Stimulated activated naive CD8-positive, alpha-beta T cell treated with anti-CD3 and anti-CD28 coated beads, Interleukin-15, amount 100 ng/mL, for 72 hours (primary cell): ENCODE measurements at regions not wholly inside any gene's neighbourhood (a gene's known extent, or its start where the extent isn't known, plus 50 kb on each side); places are given as distances from the start of the nearest gene placed in this dataset.
A peak's percentile ranks its signal among the peaks of the same experiment; 100 is the strongest.
"Not testable (repeated sequence)": the region's sequence is repeated elsewhere in the genome, so short reads cannot be mapped to it uniquely, and the experiment has no call there.

Source experiments
- ATAC-seq: fragments of 150-1000 bp; cut with Tn5 transposase; 2 replicates; pipeline ENCODE4 v1.10.0; 2021; ENCODE audit warnings: mild to moderate bottlenecking, moderate library complexity
- DNase-seq, 2 donors: peaks; one replicate each; pipeline ENCODE4 v3.0.0; 2021 to 2022
- H3K27ac Mint-ChIP-seq, 2 donors: one replicate each; pipeline ENCODE4 v1.8.0; 2022; ENCODE audit warnings: mild to moderate bottlenecking in 2 of 2, mixed read lengths in 2 of 2, moderate library complexity in 2 of 2
- H3K27me3 Mint-ChIP-seq: one replicate; pipeline ENCODE4 v1.8.0; 2022; ENCODE audit warnings: mixed read lengths
- H3K4me1 Mint-ChIP-seq: one replicate; pipeline ENCODE4 v1.8.0; 2022; ENCODE audit warnings: mild to moderate bottlenecking, mixed read lengths
- H3K4me3 Mint-ChIP-seq, 2 donors: one replicate each; pipeline ENCODE4 v1.8.0; 2022; ENCODE audit warnings: mild to moderate bottlenecking in 2 of 2, mixed read lengths in 2 of 2, moderate library complexity in 1 of 2
- H3K9me3 Mint-ChIP-seq, 2 donors: one replicate each; pipeline ENCODE4 v1.8.0; 2022; ENCODE audit warnings: mixed read lengths in 2 of 2

DNA sequence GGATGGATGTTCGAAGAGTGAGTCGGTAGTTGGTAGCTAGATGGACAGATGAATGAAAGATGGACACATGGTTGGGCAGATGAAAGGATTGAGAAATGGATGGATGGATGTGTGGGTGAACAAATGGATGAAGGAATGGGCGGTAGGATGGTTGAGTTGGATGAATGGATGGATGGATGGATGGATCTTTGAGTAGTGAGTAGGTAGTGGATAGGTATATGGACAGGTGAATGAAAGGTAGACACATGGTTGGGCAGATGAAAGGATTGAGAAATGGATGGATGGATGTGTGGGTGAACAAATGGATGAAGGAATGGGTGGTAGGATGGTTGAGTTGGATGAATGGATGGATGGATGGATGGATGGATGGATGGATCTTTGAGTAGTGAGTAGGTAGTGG lies 97.0 kb upstream of the ADAMTS2 start:
- DNase-seq, ATAC-seq, H3K4me1 Mint-ChIP-seq, H3K27me3 Mint-ChIP-seq, H3K4me3 Mint-ChIP-seq, H3K27ac Mint-ChIP-seq, H3K9me3 Mint-ChIP-seq: not testable (repeated sequence)

DNA sequence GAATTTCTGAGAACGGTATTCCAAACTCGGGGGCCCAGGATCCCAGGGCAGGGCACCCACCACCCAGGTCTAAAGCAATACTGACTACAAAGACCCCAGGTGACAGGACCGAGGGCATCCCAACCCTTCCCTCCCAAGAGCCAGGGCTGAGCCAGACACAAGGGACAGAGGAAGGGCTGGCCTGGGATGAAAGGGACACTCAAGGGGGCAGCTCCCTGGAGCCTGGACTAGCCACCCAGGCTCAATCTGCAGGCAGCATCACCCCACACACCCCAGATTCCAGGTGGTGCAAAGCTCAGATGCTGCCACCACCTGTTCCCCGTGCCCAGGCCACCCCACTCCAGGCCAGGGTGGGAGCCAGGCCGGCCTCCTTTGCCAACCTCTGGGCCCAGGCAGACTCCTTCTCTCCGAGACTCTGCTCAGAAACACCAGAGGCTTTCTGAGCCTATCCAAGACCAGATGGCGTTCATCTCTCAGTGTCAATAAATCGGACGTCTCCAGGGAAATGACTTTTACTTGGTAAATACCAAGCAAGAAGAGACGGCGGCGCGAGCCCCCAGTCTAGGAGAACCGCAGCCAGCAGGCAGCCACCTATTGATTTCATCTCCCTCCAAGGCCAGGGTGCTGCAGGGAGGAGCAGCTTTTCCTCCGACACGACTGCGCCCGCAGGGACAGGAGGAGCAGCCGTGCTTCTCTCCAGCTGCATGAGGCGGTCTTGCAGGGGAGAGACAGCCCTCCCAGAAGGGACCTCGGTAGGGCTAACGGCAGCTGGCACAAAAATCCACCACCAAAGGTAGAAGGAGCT lies 94.1 kb upstream of the ADAMTS2 start:
- no peak for DNase-seq
- no peaks in the 10 kb centered on the region for H3K4me1 Mint-ChIP-seq
- peaks cover 0 to 8% of the 10 kb centered on the region in 2 donors for H3K9me3 Mint-ChIP-seq
- H3K27ac Mint-ChIP-seq: no peak overlapping the region
- ATAC-seq: no peak
- no peaks in the 10 kb centered on the region for H3K27me3 Mint-ChIP-seq
- H3K4me3 Mint-ChIP-seq: no peak overlapping the region

DNA sequence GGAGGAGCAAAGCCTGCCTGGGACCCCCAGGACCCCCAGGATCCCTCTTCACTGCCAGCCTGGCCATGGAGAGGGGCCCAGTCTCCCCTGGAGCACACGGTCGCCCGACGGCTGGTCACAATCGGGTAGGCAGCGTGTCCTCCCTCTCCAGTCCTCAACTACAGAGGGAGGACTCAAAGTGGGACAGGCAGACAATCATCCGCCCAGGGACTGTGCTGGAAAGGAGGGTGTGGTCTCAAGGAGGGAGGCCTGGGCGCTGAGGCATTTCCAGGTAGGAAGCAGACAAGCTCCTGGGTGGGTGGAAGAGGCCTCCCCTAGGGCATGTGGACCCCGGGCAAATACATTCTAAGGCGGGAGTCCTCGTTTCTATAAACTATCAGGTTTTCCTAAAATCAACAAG lies 93.2 kb upstream of the ADAMTS2 start:
- H3K9me3 Mint-ChIP-seq: peaks cover 0 to 8% of the 10 kb centered on the region in 2 donors
- H3K4me3 Mint-ChIP-seq: no peak overlapping the region
- DNase-seq (no peak), ATAC-seq (no peak)
- no peaks in the 10 kb centered on the region for H3K4me1 Mint-ChIP-seq
- H3K27me3 Mint-ChIP-seq: no peaks in the 10 kb centered on the region
- H3K27ac Mint-ChIP-seq: no peak overlapping the region

DNA sequence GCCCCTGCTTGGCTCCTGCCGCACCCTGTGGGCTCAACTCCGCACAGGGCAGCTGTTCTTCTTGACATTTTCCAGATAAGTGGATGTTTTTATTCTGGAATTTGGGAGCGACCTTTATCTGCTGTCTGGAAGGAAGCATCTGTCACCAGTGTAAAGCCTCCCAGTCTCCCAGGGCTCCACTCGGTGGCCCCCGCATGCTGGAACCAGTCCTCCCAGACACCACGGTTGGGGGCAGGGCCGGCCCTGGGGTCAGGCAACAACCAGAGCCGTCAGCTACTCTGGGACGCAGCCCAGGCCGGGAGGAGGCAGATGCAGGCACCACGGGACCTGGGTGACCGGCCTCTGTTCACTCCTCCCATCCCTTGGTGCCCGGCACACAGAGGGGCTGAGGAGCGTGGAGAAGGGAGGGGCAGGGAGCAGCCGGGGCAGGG lies 92.8 kb upstream of the ADAMTS2 start:
- Mint-ChIP-seq H3K27ac (no peak overlapping the region), H3K9me3 (peaks cover 4 to 10% of the 10 kb centered on the region in 2 donors), H3K27me3 (no peaks in the 10 kb centered on the region), H3K4me3 (no peak overlapping the region), H3K4me1 (no peaks in the 10 kb centered on the region)
- ATAC-seq (no peak), DNase-seq (no peak)

DNA sequence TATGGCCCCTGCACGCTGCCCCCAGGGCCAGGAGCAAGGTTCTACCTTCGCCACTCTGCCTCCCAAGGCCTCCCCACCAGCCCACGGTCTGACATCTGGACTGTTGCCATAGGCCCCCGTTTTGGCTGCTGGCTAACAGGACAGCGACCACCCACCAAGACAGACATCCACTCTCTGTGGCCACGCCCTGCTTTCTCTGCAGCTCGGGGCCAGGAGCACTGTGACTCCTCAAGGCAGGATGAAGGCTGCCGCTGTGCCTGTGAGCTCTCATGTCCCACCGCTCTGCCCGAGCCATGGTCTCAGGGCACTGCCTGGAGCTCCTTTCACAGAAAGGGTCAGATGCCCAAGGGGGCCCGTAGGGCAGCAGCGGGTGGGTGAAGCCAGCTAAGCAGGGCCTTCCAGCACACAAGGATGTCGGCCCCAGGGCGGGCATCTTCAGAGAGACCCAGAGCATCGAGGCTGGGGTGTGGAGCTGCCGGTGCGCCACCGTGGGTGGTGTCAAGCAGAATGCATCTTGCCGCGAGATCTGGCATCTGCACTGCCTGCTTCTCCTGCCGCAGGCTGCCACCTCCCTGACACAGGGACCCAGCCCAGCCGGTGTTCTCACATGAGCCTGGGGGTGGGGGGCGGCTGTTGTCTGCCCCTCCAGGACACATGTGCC lies 92.2 kb upstream of the ADAMTS2 start:
- Mint-ChIP-seq H3K9me3 (peaks cover 9 to 10% of the 10 kb centered on the region in 2 donors), H3K27me3 (no peaks in the 10 kb centered on the region), H3K4me1 (no peaks in the 10 kb centered on the region), H3K27ac (no peak overlapping the region), H3K4me3 (no peak overlapping the region)
- DNase-seq: no peak
- no peak for ATAC-seq

DNA sequence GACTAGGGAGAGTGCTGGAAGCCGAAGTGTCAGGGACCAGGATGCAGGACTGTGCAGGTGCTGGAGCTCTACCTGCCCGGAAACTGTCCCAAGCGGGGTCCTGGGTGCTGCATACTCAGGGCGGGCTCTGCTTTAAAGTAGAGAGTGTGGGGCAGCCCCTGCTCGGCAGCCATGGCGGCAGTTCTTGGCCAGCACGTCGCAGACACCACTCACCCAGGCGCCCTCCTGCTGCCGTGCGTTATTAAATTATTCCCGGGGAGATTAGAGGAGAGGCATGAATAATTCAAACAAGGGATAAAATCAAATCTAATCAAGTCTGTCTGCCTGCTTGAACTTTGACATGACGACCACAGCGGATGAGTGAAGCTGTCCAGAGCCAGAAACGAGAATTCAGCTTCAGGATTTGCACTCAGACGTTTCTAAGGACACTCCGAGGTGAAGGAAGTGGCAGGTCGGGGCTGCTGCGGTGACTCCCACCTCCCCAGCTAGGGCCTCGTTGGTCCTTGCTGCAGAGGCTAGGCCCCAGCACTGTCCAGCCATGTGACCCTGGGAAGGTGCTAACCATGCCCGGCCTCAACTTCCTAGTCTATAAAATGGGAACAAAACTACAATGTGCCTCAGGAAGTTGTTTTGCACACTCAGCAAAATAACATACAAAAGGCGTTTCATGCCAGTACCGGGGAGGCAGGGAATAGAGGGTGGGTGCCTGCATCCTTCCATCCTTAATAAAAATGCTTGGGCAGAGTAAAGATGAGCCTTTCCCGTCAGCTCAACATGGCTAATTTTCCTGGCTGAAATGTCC lies 91.3 kb upstream of the ADAMTS2 start:
- DNase-seq (no peak), ATAC-seq (no peak)
- Mint-ChIP-seq H3K27ac (no peak overlapping the region), H3K4me3 (no peak overlapping the region), H3K9me3 (peaks cover 5 to 15% of the 10 kb centered on the region in 2 donors), H3K27me3 (no peaks in the 10 kb centered on the region), H3K4me1 (no peaks in the 10 kb centered on the region)

DNA sequence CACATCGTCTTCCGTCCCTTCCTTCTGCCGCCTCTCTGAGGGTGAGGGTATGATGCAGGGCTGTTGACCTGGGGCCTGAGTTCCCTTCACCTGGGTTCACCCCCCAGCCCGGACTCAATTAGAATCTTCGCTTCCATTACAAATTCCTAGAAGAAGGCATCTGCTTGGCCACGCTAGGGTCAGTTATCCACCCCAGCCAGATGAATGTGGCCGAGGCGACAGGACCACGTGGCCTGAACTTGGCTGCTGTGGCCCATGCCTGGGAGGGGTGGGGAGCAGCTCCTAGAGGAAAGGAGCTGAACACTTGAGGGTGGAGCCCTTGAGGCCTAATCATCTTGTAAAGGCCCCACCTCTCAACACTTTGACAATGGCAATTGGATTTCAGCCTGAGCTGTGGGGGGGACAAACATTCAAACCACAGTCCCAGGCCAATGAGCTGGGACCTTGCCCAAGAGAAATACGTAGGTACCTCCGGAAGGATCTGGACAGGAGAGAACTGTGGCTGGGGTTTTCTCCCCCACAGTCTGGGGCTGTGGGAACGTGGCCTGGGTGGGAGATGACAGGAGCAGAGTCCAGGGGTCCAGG lies 90.6 kb upstream of the ADAMTS2 start:
- Mint-ChIP-seq H3K4me3 (no peak overlapping the region), H3K4me1 (no peaks in the 10 kb centered on the region), H3K9me3 (peaks cover 5 to 15% of the 10 kb centered on the region in 2 donors), H3K27me3 (no peaks in the 10 kb centered on the region), H3K27ac (no peak overlapping the region)
- ATAC-seq (no peak), DNase-seq (no peak)

DNA sequence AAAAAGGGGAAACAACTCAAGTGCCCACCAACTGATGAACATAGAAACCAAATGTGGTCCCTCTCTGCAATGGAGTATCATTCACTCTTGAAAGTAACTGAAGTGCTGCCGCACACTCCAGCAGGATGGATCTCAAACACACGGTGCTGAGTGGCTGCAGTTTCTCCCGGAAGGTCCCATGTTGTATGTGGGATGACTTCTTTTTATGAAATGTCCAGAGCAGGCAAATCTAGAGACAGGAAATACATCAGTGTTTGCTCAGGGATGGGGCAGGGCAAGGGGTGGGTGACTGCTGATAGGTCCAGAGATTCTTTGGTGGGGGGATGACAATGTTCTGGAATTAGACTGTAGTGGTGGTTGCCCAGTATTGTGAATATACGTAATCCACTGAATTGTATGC lies 89.9 kb upstream of the ADAMTS2 start:
- Mint-ChIP-seq H3K27me3 (no peaks in the 10 kb centered on the region), H3K27ac (no peak overlapping the region), H3K9me3 (peaks cover 5 to 15% of the 10 kb centered on the region in 2 donors), H3K4me1 (no peaks in the 10 kb centered on the region), H3K4me3 (no peak overlapping the region)
- ATAC-seq: no peak
- DNase-seq: no peak

DNA sequence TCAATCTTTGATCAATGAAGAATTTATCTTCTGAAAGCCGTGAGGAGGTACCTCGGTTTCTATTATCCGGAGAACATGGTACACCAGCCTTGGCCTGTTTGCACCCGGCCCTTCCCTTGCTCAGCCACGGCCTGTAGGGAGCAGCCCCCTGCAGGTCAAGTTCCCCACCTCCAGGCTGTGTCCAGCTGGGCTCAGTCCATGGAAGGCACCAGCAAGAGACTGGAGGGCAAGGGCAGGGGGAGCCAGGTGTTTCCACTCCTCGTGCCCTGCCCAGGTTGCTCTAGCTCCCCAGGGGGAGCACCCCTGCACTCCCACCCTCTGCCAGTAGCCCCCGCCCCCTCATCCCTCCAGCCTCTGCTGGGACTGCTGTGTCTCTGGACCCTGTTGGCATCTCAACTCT lies 87.3 kb upstream of the ADAMTS2 start:
- Mint-ChIP-seq H3K27ac (no peak overlapping the region), H3K4me3 (no peak overlapping the region), H3K4me1 (no peaks in the 10 kb centered on the region), H3K27me3 (no peaks in the 10 kb centered on the region), H3K9me3 (peaks cover 5 to 15% of the 10 kb centered on the region in 2 donors)
- DNase-seq: no peak
- ATAC-seq: no peak

DNA sequence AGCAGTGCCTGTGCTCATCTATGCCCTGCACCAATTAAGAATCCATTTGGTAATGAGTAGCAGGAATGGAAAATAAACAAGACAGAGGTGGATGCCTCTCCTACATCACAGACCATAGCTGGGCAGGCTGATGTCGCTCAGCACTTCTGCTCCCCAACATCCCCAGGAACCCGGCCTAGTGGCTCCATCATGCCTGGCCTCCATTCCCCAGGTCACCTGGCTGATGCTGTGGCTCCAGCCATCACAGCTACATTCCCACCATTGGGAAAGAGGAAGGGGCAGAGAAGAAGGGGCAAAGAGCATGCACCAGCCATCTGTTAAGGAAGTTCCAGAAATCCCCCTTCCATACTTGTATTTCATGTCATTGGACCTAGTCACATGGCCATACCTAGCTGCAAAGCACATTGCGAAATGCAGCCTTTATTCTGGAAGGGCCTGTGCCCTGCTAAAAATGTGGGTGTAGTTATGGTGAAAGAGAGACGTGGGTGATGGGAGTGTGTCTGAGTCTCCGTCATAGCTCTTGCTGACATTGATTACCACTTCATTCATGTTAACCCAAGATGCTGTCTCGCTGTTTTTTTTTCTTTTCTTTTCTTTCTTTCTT lies 86.1 kb upstream of the ADAMTS2 start:
- no peak overlapping the region for H3K27ac Mint-ChIP-seq
- H3K4me1 Mint-ChIP-seq: no peaks in the 10 kb centered on the region
- H3K27me3 Mint-ChIP-seq: no peaks in the 10 kb centered on the region
- peaks cover 5 to 15% of the 10 kb centered on the region in 2 donors for H3K9me3 Mint-ChIP-seq
- H3K4me3 Mint-ChIP-seq: no peak overlapping the region
- DNase-seq (no peak), ATAC-seq (no peak)

DNA sequence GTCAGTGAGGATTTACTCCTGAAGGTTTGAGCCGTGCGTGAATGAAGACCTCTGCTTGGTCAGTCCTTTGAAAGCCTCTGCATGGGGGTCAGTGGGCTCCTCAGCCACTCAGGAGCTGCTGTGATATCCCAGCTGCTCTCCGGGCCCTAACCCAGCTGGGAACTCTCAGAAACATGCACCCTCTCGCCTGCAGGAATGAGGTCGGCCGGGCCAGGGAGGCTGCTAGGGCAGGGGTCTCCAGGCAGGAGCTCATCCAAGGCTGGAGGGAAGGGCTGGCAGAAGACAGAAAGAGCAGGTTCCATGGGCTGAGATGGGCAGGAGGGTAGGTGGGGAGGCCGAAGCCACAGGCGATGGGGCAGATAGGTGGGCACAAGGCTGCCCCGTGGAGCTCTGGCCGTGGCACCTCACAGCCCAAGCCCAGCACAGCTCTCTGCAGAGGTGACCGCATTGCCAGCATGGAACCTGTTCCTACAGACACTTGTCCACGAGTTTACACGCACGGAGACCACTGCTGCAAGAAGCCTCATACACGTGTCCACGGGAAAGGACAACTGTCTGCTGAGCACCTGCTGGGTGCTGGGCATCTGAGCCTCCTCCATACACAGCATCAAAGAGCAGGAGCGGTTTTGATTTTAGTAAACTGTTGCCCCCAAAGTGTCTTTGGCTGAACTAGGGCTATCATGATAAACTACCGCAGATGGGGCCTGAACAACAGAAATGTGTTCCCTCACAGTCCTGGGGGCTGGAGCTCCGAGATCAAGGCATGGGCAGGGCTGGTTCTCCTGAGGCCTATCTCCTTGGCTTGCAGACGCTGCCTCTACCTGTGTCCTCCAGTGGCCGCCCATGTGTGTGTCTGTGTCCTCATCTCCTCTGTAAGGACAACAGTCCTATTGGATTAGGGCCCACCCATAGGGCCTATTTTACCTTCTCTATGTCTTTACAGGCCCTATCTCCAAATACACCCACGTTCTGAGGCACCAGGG lies 85.2 kb upstream of the ADAMTS2 start:
- no peak for DNase-seq
- Mint-ChIP-seq H3K4me3 (no peak overlapping the region), H3K4me1 (no peaks in the 10 kb centered on the region), H3K27ac (no peak overlapping the region), H3K9me3 (peaks cover 5 to 15% of the 10 kb centered on the region in 2 donors), H3K27me3 (no peaks in the 10 kb centered on the region)
- ATAC-seq: no peak

DNA sequence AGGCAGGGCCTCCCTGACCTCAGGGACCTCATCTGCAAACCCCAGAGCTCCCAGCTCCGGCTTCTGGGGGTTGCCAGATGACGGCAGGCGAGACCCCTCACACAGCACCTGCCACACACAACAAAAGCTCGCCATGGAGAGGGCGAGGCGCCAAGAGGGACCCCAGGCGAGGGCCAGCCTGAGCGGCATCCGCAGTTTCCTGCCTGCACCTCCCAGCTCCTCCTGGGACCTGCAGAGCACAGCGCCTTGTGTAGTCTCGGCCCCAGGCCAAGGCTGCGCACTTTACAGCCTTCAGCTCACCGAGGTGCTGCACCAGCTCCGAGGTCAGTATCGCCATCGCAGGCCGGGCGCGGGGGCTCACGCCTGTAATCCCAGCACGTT lies 82.4 kb upstream of the ADAMTS2 start:
- Mint-ChIP-seq H3K27me3 (peaks cover 6% of the 10 kb centered on the region), H3K27ac (peak overlapping the region in 1 of 2 donors; percentile 59), H3K9me3 (peaks cover 0 to 7% of the 10 kb centered on the region in 2 donors), H3K4me3 (no peak overlapping the region), H3K4me1 (no peaks in the 10 kb centered on the region)
- ATAC-seq (no peak), DNase-seq (no peak)

DNA sequence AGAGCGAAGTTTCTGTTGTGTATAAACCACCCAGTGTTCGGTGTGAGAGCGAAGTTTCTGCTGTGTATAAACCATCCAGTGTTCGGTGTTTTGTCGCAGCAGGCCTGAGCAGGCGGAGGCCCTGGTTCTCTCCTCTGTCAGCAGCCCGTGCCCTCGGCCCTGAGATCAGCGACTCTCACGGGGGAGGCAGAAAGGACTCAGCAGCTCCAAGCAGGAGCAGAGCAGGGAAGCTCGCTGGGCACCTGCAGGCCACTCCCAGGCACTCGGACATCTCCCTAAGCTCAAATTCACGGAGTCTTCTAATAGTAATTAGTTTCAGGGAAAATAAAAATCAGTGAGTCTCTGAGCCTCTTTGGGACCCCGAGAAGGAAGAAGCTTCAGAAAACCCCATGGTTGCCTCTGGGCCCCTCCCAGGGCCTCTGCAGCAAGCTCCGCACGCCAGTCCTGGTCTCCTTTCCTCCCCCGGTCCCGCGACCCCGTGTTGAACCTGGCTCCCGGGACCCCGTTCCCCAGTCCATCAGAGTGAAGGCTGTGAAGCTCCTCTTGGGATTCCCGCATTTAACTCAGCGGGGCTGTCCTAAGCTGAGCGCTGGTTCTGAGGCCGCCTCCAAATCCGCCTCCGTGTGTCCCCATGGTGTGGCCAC lies 81.9 kb upstream of the ADAMTS2 start:
- H3K27me3 Mint-ChIP-seq: peaks cover 7% of the 10 kb centered on the region
- DNase-seq: no peak
- ATAC-seq: no peak
- H3K4me3 Mint-ChIP-seq: no peak overlapping the region
- H3K4me1 Mint-ChIP-seq: no peaks in the 10 kb centered on the region
- peak overlapping the region in 1 of 2 donors; percentile 59 for H3K27ac Mint-ChIP-seq
- H3K9me3 Mint-ChIP-seq: peaks cover 0 to 2% of the 10 kb centered on the region in 2 donors

DNA sequence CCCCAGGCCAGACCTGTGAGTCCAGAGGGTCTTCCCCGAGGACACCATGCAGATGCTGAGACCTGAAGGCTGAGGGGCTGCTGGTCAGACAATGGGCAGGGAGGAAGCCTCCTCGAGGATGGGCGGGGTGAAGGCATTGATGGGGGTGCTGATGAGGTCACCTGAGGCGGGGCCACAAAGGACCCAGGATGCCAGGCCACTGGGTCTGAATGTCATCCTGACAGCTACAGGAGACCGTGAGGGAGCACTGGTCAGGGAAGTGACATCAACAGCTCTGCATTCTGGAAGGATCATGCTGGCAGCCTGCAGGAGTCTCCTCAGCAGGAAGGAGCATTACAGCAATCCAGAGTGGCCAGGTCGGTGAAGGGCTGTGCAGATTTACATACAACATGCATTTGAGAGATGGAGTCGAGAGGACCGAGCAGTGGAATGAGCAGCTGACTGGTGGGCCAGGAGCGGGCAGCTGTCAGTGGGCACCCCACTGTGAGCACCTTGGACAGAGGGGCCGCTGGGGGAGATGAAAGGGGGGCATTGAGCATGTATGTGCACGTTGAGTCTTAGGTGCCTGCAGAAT lies 77.7 kb upstream of the ADAMTS2 start:
- H3K27ac Mint-ChIP-seq: no peak overlapping the region
- H3K9me3 Mint-ChIP-seq: no peaks in the 10 kb centered on the region
- H3K4me3 Mint-ChIP-seq: no peak overlapping the region
- DNase-seq: no peak
- H3K4me1 Mint-ChIP-seq: no peaks in the 10 kb centered on the region
- no peak for ATAC-seq
- H3K27me3 Mint-ChIP-seq: peaks cover 17% of the 10 kb centered on the region
